H9 (cell line): ENCODE measurements at regions not wholly inside any gene's neighbourhood (a gene's known extent, or its start where the extent isn't known, plus 50 kb on each side); places are given as distances from the start of the nearest gene placed in this dataset.

ENCODE experiments used
- DNase-seq: peaks from one replicate; pipeline ENCODE4 v3.0.0-alpha.2; 2017
- H2AFZ ChIP-seq: one replicate; pipeline ENCODE4 v1.6.1; 2013; ENCODE audit warnings: mild to moderate bottlenecking, low read length, control low read depth, moderate library complexity
- H2AK5ac ChIP-seq: 2 replicates; pipeline ENCODE4 v1.6.1; 2013; ENCODE audit warnings: low read length, control low read depth, mixed read lengths; ENCODE audit not compliant: insufficient read length
- H2BK120ac ChIP-seq: one replicate; pipeline ENCODE4 v1.6.1; 2013; ENCODE audit warnings: low read depth, mild to moderate bottlenecking, low read length, control low read depth, inconsistent platforms; ENCODE audit not compliant: poor library complexity, severe bottlenecking
- H2BK12ac ChIP-seq: 2 replicates; pipeline ENCODE4 v1.6.1; 2013; ENCODE audit warnings: low read length, control low read depth, mixed read lengths, low read depth; ENCODE audit not compliant: insufficient read length
- H2BK15ac ChIP-seq: 2 replicates; pipeline ENCODE4 v1.6.1; 2013; ENCODE audit warnings: low read depth, low read length, control low read depth
- H2BK20ac ChIP-seq: one replicate; pipeline ENCODE4 v1.6.1; 2013; ENCODE audit warnings: low read depth, mild to moderate bottlenecking, low read length, control low read depth, inconsistent platforms; ENCODE audit not compliant: poor library complexity, severe bottlenecking
- H2BK5ac ChIP-seq: 2 replicates; pipeline ENCODE4 v1.6.1; 2013; ENCODE audit warnings: low read length, control low read depth, mixed read lengths; ENCODE audit not compliant: insufficient read length
- H3K14ac ChIP-seq: 2 replicates; pipeline ENCODE4 v1.6.1; 2013; ENCODE audit warnings: low read length, control low read depth; ENCODE audit not compliant: insufficient read depth
- H3K18ac ChIP-seq: 2 replicates; pipeline ENCODE4 v1.6.1; 2013; ENCODE audit warnings: low read depth, mild to moderate bottlenecking, mixed read lengths, low read length, control low read depth; ENCODE audit not compliant: insufficient read length
- H3K23ac ChIP-seq: 2 replicates; pipeline ENCODE4 v1.6.1; 2013; ENCODE audit warnings: low read length, control low read depth, mixed read lengths, low read depth; ENCODE audit not compliant: insufficient read length
- H3K23me2 ChIP-seq: 2 replicates; pipeline ENCODE4 v1.6.1; 2013; ENCODE audit warnings: low read depth, mild to moderate bottlenecking, mixed read lengths, low read length, control low read depth; ENCODE audit not compliant: insufficient read length, poor library complexity, severe bottlenecking
- H3K27ac ChIP-seq: 2 replicates; pipeline ENCODE4 v1.5.1; 2013; ENCODE audit warnings: low read length, control low read depth, mixed read lengths, low read depth; ENCODE audit not compliant: insufficient read length
- H3K27me3 ChIP-seq: 2 replicates; pipeline ENCODE4 v1.6.1; 2013; ENCODE audit warnings: low read length, control low read depth, inconsistent platforms; ENCODE audit not compliant: insufficient read depth
- H3K4ac ChIP-seq: 2 replicates; pipeline ENCODE4 v1.6.1; 2013; ENCODE audit warnings: low read depth, mild to moderate bottlenecking, control low read depth, inconsistent platforms, low read length, moderate library complexity
- H3K4me1 ChIP-seq: 2 replicates; pipeline ENCODE4 v1.6.1; 2013; ENCODE audit warnings: low read length, control low read depth, inconsistent platforms; ENCODE audit not compliant: insufficient read depth
- H3K4me2 ChIP-seq: 2 replicates; pipeline ENCODE4 v1.6.1; 2013; ENCODE audit warnings: low read length, control low read depth, mixed read lengths; ENCODE audit not compliant: insufficient read length, insufficient read depth
- H3K56ac ChIP-seq: 2 replicates; pipeline ENCODE4 v1.6.1; 2013; ENCODE audit warnings: low read depth, mild to moderate bottlenecking, mixed read lengths, low read length, control low read depth; ENCODE audit not compliant: insufficient read length
- H3K79me1 ChIP-seq: 2 replicates; pipeline ENCODE4 v1.6.1; 2013; ENCODE audit warnings: low read depth, mild to moderate bottlenecking, moderate library complexity, low read length, control low read depth, inconsistent platforms; ENCODE audit not compliant: insufficient read depth, poor library complexity, severe bottlenecking
- H3K79me2 ChIP-seq: 2 replicates; pipeline ENCODE4 v1.6.1; 2013; ENCODE audit warnings: low read length, control low read depth, inconsistent platforms; ENCODE audit not compliant: insufficient read depth
- H3K9ac ChIP-seq: 2 replicates; pipeline ENCODE4 v1.6.1; 2013; ENCODE audit warnings: low read length, control low read depth, mixed read lengths; ENCODE audit not compliant: insufficient read length; ENCODE audit errors: extremely low read depth
- H3K9me3 ChIP-seq: one replicate; pipeline ENCODE4 v1.6.1; 2013; ENCODE audit warnings: low read depth, low read length, inconsistent platforms; ENCODE audit not compliant: control insufficient read depth
- H3T11ph ChIP-seq: one replicate; pipeline ENCODE4 v1.6.1; 2013; ENCODE audit warnings: mild to moderate bottlenecking, low read length, control low read depth, inconsistent platforms
- H4K20me1 ChIP-seq: one replicate; pipeline ENCODE4 v1.6.1; 2013; ENCODE audit not compliant: control insufficient read depth, insufficient read length, insufficient read depth
- H4K5ac ChIP-seq: 2 replicates; pipeline ENCODE4 v1.6.1; 2013; ENCODE audit warnings: low read depth, mild to moderate bottlenecking, mixed read lengths, low read length, control low read depth; ENCODE audit not compliant: insufficient read length
- H4K8ac ChIP-seq: replicated peaks from 2 replicates; pipeline ENCODE4 v1.6.1; 2013; ENCODE audit warnings: low read length, control low read depth, mixed read lengths, low read depth; ENCODE audit not compliant: insufficient read length
- H4K91ac ChIP-seq: 2 replicates; pipeline ENCODE4 v1.6.1; 2013; ENCODE audit warnings: low read depth, mild to moderate bottlenecking, moderate library complexity, mixed read lengths, low read length, control low read depth; ENCODE audit not compliant: insufficient read length
- H3K27ac Mint-ChIP-seq, 3 experiments: 2 replicates in 2 of 3; 3 replicates in 1 of 3; pipeline ENCODE4 v1.8.0; 2020 to 2021; ENCODE audit warnings: mixed read lengths in 3 of 3, mild to moderate bottlenecking in 1 of 3, moderate library complexity in 1 of 3
- H3K27me3 Mint-ChIP-seq: 2 replicates; pipeline ENCODE4 v1.8.0; 2021; ENCODE audit warnings: low read depth, mild to moderate bottlenecking, moderate library complexity, mixed read lengths
- H3K36me3 Mint-ChIP-seq, 3 experiments: 2 replicates in 2 of 3; 3 replicates in 1 of 3; pipeline ENCODE4 v1.8.0; 2020 to 2021; ENCODE audit warnings: low read depth in 3 of 3, mixed read lengths in 3 of 3; ENCODE audit not compliant: insufficient read depth in 1 of 3
- H3K4me1 Mint-ChIP-seq, 2 experiments: 2 replicates each; pipeline ENCODE4 v1.8.0; 2020; ENCODE audit warnings: mixed read lengths in 2 of 2
- H3K4me3 Mint-ChIP-seq, 2 experiments: 2 replicates in 1 of 2; 3 replicates in 1 of 2; pipeline ENCODE4 v1.8.0; 2020 to 2021; ENCODE audit warnings: mild to moderate bottlenecking in 2 of 2, mixed read lengths in 2 of 2, moderate library complexity in 1 of 2
- H3K9me3 Mint-ChIP-seq, 2 experiments: 2 replicates in 1 of 2; 3 replicates in 1 of 2; pipeline ENCODE4 v1.8.0; 2020; ENCODE audit warnings: mild to moderate bottlenecking in 2 of 2, mixed read lengths in 2 of 2, moderate library complexity in 1 of 2
- CTCF ChIP-seq: fragments of 200-600 bp; sonication (generic); conservative IDR thresholded peaks from 3 replicates; pipeline ENCODE4 v1.8.0; 2021; ENCODE audit warnings: antibody characterized with exemption, mild to moderate bottlenecking
- WGBS: extraction: QIAGEN DNeasy Blood & Tissue Kit; methylation state at CpG from one replicate; pipeline ENCODE4 v1.1.7; 2013; ENCODE audit warnings: missing lambda C conversion rate, low lambda C conversion rate, mixed read lengths; ENCODE audit not compliant: insufficient read length; ENCODE audit errors: extremely low coverage; 5-methylcytosine and 5-hydroxymethylcytosine counted together

DNA sequence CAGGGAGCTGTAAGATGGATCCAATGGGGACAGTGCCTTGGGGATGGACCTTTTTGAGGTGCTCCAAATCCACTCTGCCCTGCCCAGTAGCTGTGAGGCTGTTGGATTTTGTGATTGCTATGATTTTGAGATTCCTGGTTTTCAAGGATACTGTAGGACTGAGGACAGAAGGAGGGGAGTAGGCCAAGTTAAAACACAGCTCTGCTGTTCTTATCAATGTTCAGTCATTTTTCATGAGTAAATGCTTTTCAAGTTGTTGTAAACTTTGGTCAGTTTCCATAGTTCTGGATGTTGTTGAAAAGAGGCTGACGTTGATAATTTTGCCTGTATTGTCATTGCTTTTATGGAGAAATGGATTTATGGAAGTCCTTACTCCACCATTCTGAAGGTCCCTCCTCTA lies 361.2 kb downstream of the ZNF516 start:
- Histone ChIP-seq H2BK12ac (no peak overlapping the region), H2BK20ac (no peak overlapping the region), H3K27ac (no peak overlapping the region), H3K79me1 (no peaks in the 10 kb centered on the region), H3K18ac (no peak overlapping the region), H4K8ac (no peak overlapping the region), H4K91ac (no peak overlapping the region), H3K23ac (no peak overlapping the region), H3K9me3 (no peaks in the 10 kb centered on the region), H3K79me2 (no peaks in the 10 kb centered on the region), H2BK120ac (no peak overlapping the region), H3K27me3 (no peaks in the 10 kb centered on the region), H2BK15ac (no peak overlapping the region), H4K5ac (no peak overlapping the region), H3K56ac (no peak overlapping the region), H3K23me2 (no peaks in the 10 kb centered on the region), H3K9ac (no peak overlapping the region), H3K4ac (no peak overlapping the region), H2AFZ (no peak overlapping the region), H2BK5ac (no peak overlapping the region), H3K14ac (no peak overlapping the region), H3K4me2 (no peak overlapping the region), H3K4me1 (no peaks in the 10 kb centered on the region), H3T11ph (no peak overlapping the region), H4K20me1 (no peaks in the 10 kb centered on the region), H2AK5ac (no peak overlapping the region)
- Mint-ChIP-seq H3K27ac (no peak overlapping the region), H3K9me3 (peaks cover 6 to 13% of the 10 kb centered on the region in 2 experiments; a peak in 4 of 5 replicates), H3K36me3 (peaks cover 0 to 2% (median 0%) of the 10 kb centered on the region in 3 experiments; a peak in 2 of 7 replicates), H3K27me3 (no peaks in the 10 kb centered on the region; the same call in 1 of the 2 replicates), H3K4me1 (no peaks in the 10 kb centered on the region), H3K4me3 (no peak overlapping the region)
- no peak for TF ChIP-seq CTCF
- no peak for DNase-seq
- WGBS, result no CpG with 5 or more reads among the region's 1 CpG
